AG10803 (cell line): ENCODE measurements at regions not wholly inside any gene's neighbourhood (a gene's known extent, or its start where the extent isn't known, plus 50 kb on each side); places are given as distances from the start of the nearest gene placed in this dataset.

ENCODE experiments used
- DNase-seq: peaks from one replicate; pipeline ENCODE4 v3.0.0; 2010; ENCODE audit warnings: low read depth
- H3K4me3 ChIP-seq: 2 replicates; pipeline ENCODE4 v1.5.1; 2011; ENCODE audit warnings: mild to moderate bottlenecking, low read length, control low read depth
- TF ChIP-seq, protein P1 (sequence below): conservative IDR thresholded peaks from 2 replicates; pipeline ENCODE4 v1.5.1; 2011; ENCODE audit warnings: mild to moderate bottlenecking, low read length, control low read depth, inconsistent platforms

DNA sequence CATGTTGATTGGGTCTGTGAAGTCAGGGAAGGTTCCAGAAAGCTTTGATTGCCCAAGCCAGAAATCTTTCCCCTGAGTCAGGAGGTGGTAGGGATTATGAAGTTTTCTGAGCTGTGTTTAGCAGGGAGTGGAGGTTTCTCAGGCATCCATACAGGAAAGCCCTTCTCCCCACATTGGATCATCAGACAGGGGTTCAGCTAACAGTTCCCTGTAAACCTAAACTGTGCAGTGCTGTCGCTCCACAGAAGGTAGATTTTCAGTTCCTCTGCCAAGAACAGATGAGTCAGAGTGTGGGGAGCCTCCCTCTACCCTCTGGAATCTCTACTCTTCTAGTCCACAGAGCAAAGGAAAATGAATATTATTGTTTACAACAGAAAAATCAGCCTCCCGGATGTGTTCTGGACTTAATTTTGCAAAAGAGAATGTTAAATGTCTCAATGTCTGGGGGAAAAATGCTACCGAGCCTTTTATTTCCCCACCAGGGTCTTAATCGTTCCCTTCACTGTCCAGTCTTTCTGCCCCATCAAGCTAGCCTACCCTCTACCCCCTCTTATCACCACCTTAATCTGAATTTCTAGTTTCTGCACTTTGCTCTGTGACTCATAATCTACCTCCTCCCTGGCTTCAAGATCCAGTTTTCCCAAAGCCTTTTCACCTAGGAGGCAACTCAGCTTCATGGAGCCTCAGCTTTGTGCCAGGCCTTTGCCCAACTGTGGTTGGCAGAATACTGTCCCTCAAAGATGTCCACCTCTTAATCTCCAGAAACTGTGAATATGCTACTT, 355.6 kb downstream of the PRDM2 start:
- no peak for DNase-seq
- no peak overlapping the region for H3K4me3 ChIP-seq
- TF ChIP-seq, protein P1, sequence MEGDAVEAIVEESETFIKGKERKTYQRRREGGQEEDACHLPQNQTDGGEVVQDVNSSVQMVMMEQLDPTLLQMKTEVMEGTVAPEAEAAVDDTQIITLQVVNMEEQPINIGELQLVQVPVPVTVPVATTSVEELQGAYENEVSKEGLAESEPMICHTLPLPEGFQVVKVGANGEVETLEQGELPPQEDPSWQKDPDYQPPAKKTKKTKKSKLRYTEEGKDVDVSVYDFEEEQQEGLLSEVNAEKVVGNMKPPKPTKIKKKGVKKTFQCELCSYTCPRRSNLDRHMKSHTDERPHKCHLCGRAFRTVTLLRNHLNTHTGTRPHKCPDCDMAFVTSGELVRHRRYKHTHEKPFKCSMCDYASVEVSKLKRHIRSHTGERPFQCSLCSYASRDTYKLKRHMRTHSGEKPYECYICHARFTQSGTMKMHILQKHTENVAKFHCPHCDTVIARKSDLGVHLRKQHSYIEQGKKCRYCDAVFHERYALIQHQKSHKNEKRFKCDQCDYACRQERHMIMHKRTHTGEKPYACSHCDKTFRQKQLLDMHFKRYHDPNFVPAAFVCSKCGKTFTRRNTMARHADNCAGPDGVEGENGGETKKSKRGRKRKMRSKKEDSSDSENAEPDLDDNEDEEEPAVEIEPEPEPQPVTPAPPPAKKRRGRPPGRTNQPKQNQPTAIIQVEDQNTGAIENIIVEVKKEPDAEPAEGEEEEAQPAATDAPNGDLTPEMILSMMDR, result no peak

DNA sequence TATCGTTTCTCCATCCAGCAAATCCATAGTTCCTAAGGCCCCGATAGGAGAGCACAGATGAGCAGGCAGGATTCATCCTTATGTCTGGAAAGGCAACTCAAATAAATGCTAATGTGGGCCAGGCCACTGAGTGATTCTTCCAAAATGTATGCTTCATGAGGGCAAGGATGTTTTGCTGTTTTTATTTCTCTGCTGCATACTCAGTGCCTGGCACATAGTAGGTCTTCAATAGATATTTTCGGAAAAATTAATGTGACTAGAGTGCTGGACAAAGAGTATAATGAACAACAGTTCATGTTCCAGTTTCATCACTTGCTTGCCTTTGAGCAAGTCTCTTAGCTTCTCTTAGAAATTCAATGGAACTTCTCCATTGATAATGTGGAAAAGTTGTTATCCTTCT, 357.7 kb downstream of the PRDM2 start:
- DNase-seq, result no peak
- TF ChIP-seq, protein P1, result no peak
- H3K4me3 ChIP-seq, result no peak overlapping the region

GRCh38 chr1:14061204-14061603, 361.2 kb downstream of the PRDM2 start:
- TF ChIP-seq, protein P1, result no peak
- no peak for DNase-seq

GRCh38 chr1:14061722-14062121, 361.7 kb downstream of the PRDM2 start:
- DNase-seq, result no peak
- no peak overlapping the region for H3K4me3 ChIP-seq
- TF ChIP-seq, protein P1, result no peak

More at GRCh38 chr1:14061204-14061603, 361.2 kb downstream of the PRDM2 start:
- no peak overlapping the region for H3K4me3 ChIP-seq

GRCh38 chr1:14062669-14063068, 362.7 kb downstream of the PRDM2 start:
- TF ChIP-seq, protein P1, result no peak
- no peak for DNase-seq
- no peak overlapping the region for H3K4me3 ChIP-seq

GRCh38 chr1:14064649-14065442, 364.9 kb downstream of the PRDM2 start:
- TF ChIP-seq, protein P1, result no peak
- no peak for DNase-seq
- no peak overlapping the region for H3K4me3 ChIP-seq
